ENCODE measurements at regions not wholly inside any gene's neighbourhood (a gene's known extent, or its start where the extent isn't known, plus 50 kb on each side); places are given as distances from the start of the nearest gene placed in this dataset.

- TF ChIP-seq, protein P1, sequence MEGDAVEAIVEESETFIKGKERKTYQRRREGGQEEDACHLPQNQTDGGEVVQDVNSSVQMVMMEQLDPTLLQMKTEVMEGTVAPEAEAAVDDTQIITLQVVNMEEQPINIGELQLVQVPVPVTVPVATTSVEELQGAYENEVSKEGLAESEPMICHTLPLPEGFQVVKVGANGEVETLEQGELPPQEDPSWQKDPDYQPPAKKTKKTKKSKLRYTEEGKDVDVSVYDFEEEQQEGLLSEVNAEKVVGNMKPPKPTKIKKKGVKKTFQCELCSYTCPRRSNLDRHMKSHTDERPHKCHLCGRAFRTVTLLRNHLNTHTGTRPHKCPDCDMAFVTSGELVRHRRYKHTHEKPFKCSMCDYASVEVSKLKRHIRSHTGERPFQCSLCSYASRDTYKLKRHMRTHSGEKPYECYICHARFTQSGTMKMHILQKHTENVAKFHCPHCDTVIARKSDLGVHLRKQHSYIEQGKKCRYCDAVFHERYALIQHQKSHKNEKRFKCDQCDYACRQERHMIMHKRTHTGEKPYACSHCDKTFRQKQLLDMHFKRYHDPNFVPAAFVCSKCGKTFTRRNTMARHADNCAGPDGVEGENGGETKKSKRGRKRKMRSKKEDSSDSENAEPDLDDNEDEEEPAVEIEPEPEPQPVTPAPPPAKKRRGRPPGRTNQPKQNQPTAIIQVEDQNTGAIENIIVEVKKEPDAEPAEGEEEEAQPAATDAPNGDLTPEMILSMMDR (IDR thresholded peaks at IDR 0.05) = no peak
- no peak for TF ChIP-seq POLR2AphosphoS5 (IDR thresholded peaks at IDR 0.05)
- no peak for TF ChIP-seq POLR2A (IDR thresholded peaks at IDR 0.05)
These were observed 128.9 kb upstream of the PDE10A start for GRCh38 chr6:165791876-165792437.
